ENCODE measurements at regions not wholly inside any gene's neighbourhood (a gene's known extent, or its start where the extent isn't known, plus 50 kb on each side); places are given as distances from the start of the nearest gene placed in this dataset.

- no peak for TF ChIP-seq ZNF574 (CRISPR knock-in tag; IDR thresholded peaks at IDR 0.05)
- no peak for TF ChIP-seq ZNF207 (IDR thresholded peaks at IDR 0.05; ENCODE audit: borderline replicate concordance)
- no peak for TF ChIP-seq NCOR1 (IDR thresholded peaks at IDR 0.05; ENCODE audit: borderline replicate concordance, low read length)
- TF ChIP-seq SPEN (CRISPR knock-in tag; IDR thresholded peaks at IDR 0.05; ENCODE audit: low read depth): no peak
- no peak for TF ChIP-seq DBP (CRISPR knock-in tag; IDR thresholded peaks at IDR 0.05; ENCODE audit: not compliant biosample characterization)
Measured at GRCh38 chr4:126906466-126906865, 726.3 kb upstream of the INTU start (continued).

- DNase-seq (ENCODE audit: low spot score) (no peak), FAIRE-seq (no peak), ATAC-seq (no peak)
- peaks cover 13% of the 10 kb centered on the region for H3K9me3 ChIP-seq (ENCODE audit: low read length)
- ChIA-PET POLR2A (no interaction called here), CTCF (ENCODE audit: low intra/inter-chr PET ratio, low total read pairs) (no interaction called here)
- H3K9ac ChIP-seq (ENCODE audit: insufficient read depth, low read depth, low read length): no peak overlapping the region
- in situ Hi-C loops (cut with HindIII; ENCODE audit: extremely low pct_ligation_motif_present, low pct_unique_long_range_greater_than_20kb): no loop called here
- no peaks in the 10 kb centered on the region for H3K27me3 ChIP-seq (ENCODE audit: control insufficient read depth in 1 of 2, insufficient read depth in 2 of 2, low read length in 2 of 2)
- BruUV-seq (replicated peaks): no TSS peak
- 0% methylated on average over 1 of the region's 1 CpG for WGBS (ENCODE audit: low lambda C conversion rate)
- no peaks in the 10 kb centered on the region for H3K36me3 ChIP-seq (replicated peaks in 1 of 2; ENCODE audit: control insufficient read depth in 1 of 2, insufficient read depth in 2 of 2, low read length in 2 of 2)
- H3K4me1 ChIP-seq (ENCODE audit: insufficient read depth, low read length): no peaks in the 10 kb centered on the region
- no peak overlapping the region for H3K27ac ChIP-seq (ENCODE audit: extremely low read length, insufficient read depth, low read length)
- intact Hi-C loops (cut with micrococcal nuclease; ENCODE audit: unreplicated experiment): no loop called here
- H3K4me2 ChIP-seq (ENCODE audit: low read depth, low read length): no peak overlapping the region
- no peaks in the 10 kb centered on the region for H4K20me1 ChIP-seq (ENCODE audit: insufficient read depth, low read length)
- no peaks in the 10 kb centered on the region for H3K79me2 ChIP-seq (ENCODE audit: insufficient read depth, low read length)
- no peak overlapping the region for H3K4me3 ChIP-seq (replicated peaks in 1 of 3; ENCODE audit: insufficient read depth in 1 of 3, low read depth in 2 of 3, low read length in 3 of 3)
- no peak overlapping the region for H2AFZ ChIP-seq (ENCODE audit: low read length)
- TF ChIP-seq ZNF644 (CRISPR knock-in tag; IDR thresholded peaks at IDR 0.05; ENCODE audit: low read depth): no peak
- no peak for TF ChIP-seq ATF6 (CRISPR knock-in tag; conservative IDR thresholded peaks at IDR 0.05)
- no peak for TF ChIP-seq TBX2 (CRISPR knock-in tag; IDR thresholded peaks at IDR 0.05; ENCODE audit: borderline replicate concordance)
- no peak for TF ChIP-seq CSRNP1 (CRISPR knock-in tag; IDR thresholded peaks at IDR 0.05)
- no peak for TF ChIP-seq NONO (IDR thresholded peaks at IDR 0.05)
- no peak for TF ChIP-seq NONO (CRISPR knock-in tag; conservative IDR thresholded peaks at IDR 0.05)
- no peak for TF ChIP-seq ATRX (CRISPR knock-in tag; IDR thresholded peaks at IDR 0.05; ENCODE audit: borderline replicate concordance)
- TF ChIP-seq ZNF331 (CRISPR knock-in tag; IDR thresholded peaks at IDR 0.05): no peak
- TF ChIP-seq KLF9 (CRISPR knock-in tag; IDR thresholded peaks at IDR 0.05; ENCODE audit: low read depth): no peak
- TF ChIP-seq ZNF138 (CRISPR knock-in tag; IDR thresholded peaks at IDR 0.05; ENCODE audit: low read depth): no peak
- no peak for TF ChIP-seq FOXO1 (CRISPR knock-in tag; IDR thresholded peaks at IDR 0.05)
- TF ChIP-seq HDAC2 (CRISPR knock-in tag; IDR thresholded peaks at IDR 0.05): no peak
Measured at GRCh38 chr4:126907389-126907788, 725.4 kb upstream of the INTU start.
